NB4 (cell line): ENCODE measurements at regions not wholly inside any gene's neighbourhood (a gene's known extent, or its start where the extent isn't known, plus 50 kb on each side); places are given as distances from the start of the nearest gene placed in this dataset.

ENCODE experiments used
- DNase-seq: peaks from one replicate; pipeline ENCODE4 v3.0.0; 2010; ENCODE audit warnings: low read depth
- H3K4me3 ChIP-seq: one replicate; pipeline ENCODE4 v1.5.1; 2011; ENCODE audit warnings: mild to moderate bottlenecking, low read depth, low read length, moderate library complexity
- CTCF ChIP-seq: IDR thresholded peaks from one replicate; pipeline ENCODE4 v1.5.1; 2012; ENCODE audit warnings: low read depth, low read length
- MAX ChIP-seq: IDR thresholded peaks from 2 replicates; pipeline ENCODE4 v1.6.1; 2011; ENCODE audit warnings: low read depth, low read length
- MYC ChIP-seq: IDR thresholded peaks from 2 replicates; pipeline ENCODE4 v1.6.1; 2011; ENCODE audit warnings: low read depth, low read length
- POLR2A ChIP-seq: IDR thresholded peaks from 2 replicates; pipeline ENCODE4 v1.6.1; 2011; ENCODE audit warnings: mild to moderate bottlenecking; ENCODE audit not compliant: insufficient read length; ENCODE audit errors: extremely low read depth

GRCh38 chr1:60740154-60740553 lies 342.2 kb upstream of the NFIA start:
- TF ChIP-seq CTCF (no peak), POLR2A (no peak), MAX (no peak), MYC (no peak)
- H3K4me3 ChIP-seq, result no peak overlapping the region
- DNase-seq, result no peak

DNA sequence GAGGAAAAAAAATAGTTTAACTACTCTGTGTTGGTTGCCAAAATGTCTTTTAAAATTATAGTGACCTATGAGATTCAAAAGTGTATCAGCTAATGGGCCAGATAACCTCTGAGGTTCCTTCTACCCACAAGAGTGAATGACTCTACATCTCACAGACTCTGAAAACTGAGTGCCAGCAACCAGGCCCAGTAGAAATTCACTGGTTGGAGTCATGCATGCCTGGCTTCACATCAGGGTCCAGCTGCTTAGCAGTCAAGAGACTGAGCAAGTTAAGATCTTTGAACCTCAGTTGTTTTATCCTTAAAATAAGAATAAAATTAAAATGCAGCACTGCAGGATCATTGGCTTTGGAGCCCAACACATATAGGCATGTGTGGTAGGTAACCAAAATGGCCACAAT lies 342.6 kb upstream of the NFIA start:
- no peak for DNase-seq
- TF ChIP-seq CTCF (no peak), POLR2A (no peak), MAX (no peak), MYC (no peak)
- no peak overlapping the region for H3K4me3 ChIP-seq

GRCh38 chr1:60732977-60733401 lies 349.4 kb upstream of the NFIA start:
- DNase-seq, result no peak
- no peak for TF ChIP-seq MYC
- no peak for TF ChIP-seq POLR2A
- no peak for TF ChIP-seq MAX
- TF ChIP-seq CTCF, result no peak
- H3K4me3 ChIP-seq, result no peak overlapping the region

GRCh38 chr1:60731321-60731720 lies 351.0 kb upstream of the NFIA start:
- DNase-seq, result no peak
- no peak for TF ChIP-seq CTCF
- no peak for TF ChIP-seq POLR2A
- TF ChIP-seq MYC, result no peak
- TF ChIP-seq MAX, result no peak

GRCh38 chr1:60727552-60727951 lies 354.8 kb upstream of the NFIA start:
- H3K4me3 ChIP-seq, result no peak overlapping the region
- DNase-seq, result no peak
- TF ChIP-seq MYC (no peak), MAX (no peak)

More at GRCh38 chr1:60731321-60731720, 351.0 kb upstream of the NFIA start:
- H3K4me3 ChIP-seq, result no peak overlapping the region

GRCh38 chr1:60716472-60716871 lies 365.9 kb upstream of the NFIA start:
- no peak overlapping the region for H3K4me3 ChIP-seq
- TF ChIP-seq MYC (no peak), MAX (no peak), CTCF (no peak), POLR2A (no peak)
- no peak for DNase-seq
